ENCODE measurements at regions not wholly inside any gene's neighbourhood (a gene's known extent, or its start where the extent isn't known, plus 50 kb on each side); places are given as distances from the start of the nearest gene placed in this dataset.

GRCh38 chr2:181198183-181198864 lies 217.9 kb downstream of the UBE2E3 start:
- H3K27me3 ChIP-seq: no peaks in the 10 kb centered on the region
- H3K27ac ChIP-seq: no peak overlapping the region
- intact Hi-C loops (cut with DNase I): no loop called here
- H3K4me3 ChIP-seq: no peak overlapping the region
- no peaks in the 10 kb centered on the region for H3K9me3 ChIP-seq
- no peaks in the 10 kb centered on the region for H3K36me3 ChIP-seq
- H3K4me1 ChIP-seq: no peaks in the 10 kb centered on the region
- ATAC-seq (no peak), DNase-seq (no peak)
- no peak for TF ChIP-seq CTCF (IDR thresholded peaks at IDR 0.05)

GRCh38 chr2:181203412-181203811 lies 223.0 kb downstream of the UBE2E3 start:
- no peak overlapping the region for H3K4me3 ChIP-seq
- no peaks in the 10 kb centered on the region for H3K36me3 ChIP-seq
- H3K27me3 ChIP-seq: no peaks in the 10 kb centered on the region
- no peak for ATAC-seq
- H3K27ac ChIP-seq: no peak overlapping the region
- DNase-seq: no peak
- H3K4me1 ChIP-seq: no peaks in the 10 kb centered on the region
- intact Hi-C loops (cut with DNase I): no loop called here
- TF ChIP-seq CTCF (IDR thresholded peaks at IDR 0.05): no peak
- H3K9me3 ChIP-seq: no peaks in the 10 kb centered on the region

DNA sequence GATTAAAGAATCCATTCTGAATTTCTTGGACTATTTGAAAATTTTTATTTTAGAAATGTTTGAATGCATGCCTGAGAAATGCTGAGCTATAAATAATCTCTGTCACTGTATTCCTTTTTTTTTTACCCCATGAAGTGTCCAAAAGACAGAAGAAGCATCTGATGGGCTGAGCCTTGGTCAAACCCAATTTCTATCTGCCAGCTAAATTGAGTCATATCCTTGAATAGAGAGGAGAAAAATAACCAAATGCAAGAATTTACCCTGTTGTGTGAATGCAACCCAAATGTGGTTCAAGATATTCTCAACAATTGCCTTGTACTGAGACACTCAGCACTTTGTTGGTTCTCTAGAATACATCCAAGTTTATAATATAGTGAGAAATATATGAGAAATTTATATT lies 223.5 kb downstream of the UBE2E3 start:
- intact Hi-C loops (cut with DNase I): no loop called here
- Histone ChIP-seq H3K9me3 (no peaks in the 10 kb centered on the region), H3K4me1 (no peaks in the 10 kb centered on the region), H3K27ac (no peak overlapping the region), H3K36me3 (no peaks in the 10 kb centered on the region), H3K4me3 (no peak overlapping the region), H3K27me3 (no peaks in the 10 kb centered on the region)
- DNase-seq: no peak
- no peak for TF ChIP-seq CTCF (IDR thresholded peaks at IDR 0.05)
- ATAC-seq: no peak

- intact Hi-C loops (cut with DNase I): no loop called here
- no peak for TF ChIP-seq CTCF (IDR thresholded peaks at IDR 0.05)
- DNase-seq (no peak), ATAC-seq (no peak)
- H3K9me3 ChIP-seq: no peaks in the 10 kb centered on the region
- H3K4me1 ChIP-seq: no peaks in the 10 kb centered on the region
- no peak overlapping the region for H3K27ac ChIP-seq
- no peaks in the 10 kb centered on the region for H3K27me3 ChIP-seq
- H3K4me3 ChIP-seq: no peak overlapping the region
- no peaks in the 10 kb centered on the region for H3K36me3 ChIP-seq
Measured at GRCh38 chr2:181218401-181218821, 238.0 kb downstream of the UBE2E3 start.

- H3K9me3 ChIP-seq: no peaks in the 10 kb centered on the region
- ATAC-seq (no peak), DNase-seq (no peak)
- H3K27me3 ChIP-seq: no peaks in the 10 kb centered on the region
- H3K27ac ChIP-seq: no peak overlapping the region
- intact Hi-C loops (cut with DNase I): no loop called here
- no peaks in the 10 kb centered on the region for H3K36me3 ChIP-seq
- no peak for TF ChIP-seq CTCF (IDR thresholded peaks at IDR 0.05)
- no peaks in the 10 kb centered on the region for H3K4me1 ChIP-seq
- H3K4me3 ChIP-seq: no peak overlapping the region
Measured at GRCh38 chr2:181223234-181223633, 234.0 kb upstream of the ITGA4 start.

DNA sequence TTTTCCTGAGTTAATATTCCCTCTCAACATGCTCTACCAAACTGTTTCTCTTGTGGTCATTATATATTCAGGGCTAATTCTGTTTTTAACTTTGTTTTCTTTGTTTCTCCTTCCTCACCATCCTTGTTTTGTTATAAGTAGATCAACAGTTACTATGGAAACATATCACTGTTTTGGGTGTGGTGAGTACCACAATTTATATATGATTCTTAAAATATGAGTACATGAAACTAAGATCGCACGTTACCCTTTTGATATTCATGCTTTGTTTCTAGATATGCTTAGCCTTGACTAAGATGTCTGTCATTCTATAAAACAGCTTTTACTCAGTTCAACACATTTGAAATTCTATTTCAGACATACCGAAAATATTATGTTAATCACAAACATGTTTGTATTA lies 232.3 kb upstream of the ITGA4 start:
- H3K27ac ChIP-seq: no peak overlapping the region
- H3K9me3 ChIP-seq: no peaks in the 10 kb centered on the region
- intact Hi-C loops (cut with DNase I): no loop called here
- no peaks in the 10 kb centered on the region for H3K27me3 ChIP-seq
- H3K4me3 ChIP-seq: no peak overlapping the region
- DNase-seq (no peak), ATAC-seq (no peak)
- H3K36me3 ChIP-seq: no peaks in the 10 kb centered on the region
- H3K4me1 ChIP-seq: no peaks in the 10 kb centered on the region
- no peak for TF ChIP-seq CTCF (IDR thresholded peaks at IDR 0.05)

All from upper lobe of right lung (tissue), 1 donor.